Upper lobe of right lung (tissue), 1 donor: ENCODE measurements at regions not wholly inside any gene's neighbourhood (a gene's known extent, or its start where the extent isn't known, plus 50 kb on each side); places are given as distances from the start of the nearest gene placed in this dataset.
A peak's percentile ranks its signal among the peaks of the same experiment; 100 is the strongest.

Experiments
- ATAC-seq: fragments of 200-7000 bp; cut with Tn5 transposase; one replicate; pipeline ENCODE4 v1.9.1; 2020; ENCODE audit warnings: mild to moderate bottlenecking, moderate library complexity
- DNase-seq: peaks from one replicate; pipeline ENCODE4 v3.0.0-alpha.2; 2020
- H3K27ac ChIP-seq: fragments of 200-600 bp; one replicate; pipeline ENCODE4 v1.8.0; 2022
- H3K27me3 ChIP-seq: fragments of 200-600 bp; one replicate; pipeline ENCODE4 v1.8.0; 2022; ENCODE audit warnings: mild to moderate bottlenecking
- H3K36me3 ChIP-seq: fragments of 200-600 bp; one replicate; pipeline ENCODE4 v1.8.0; 2022
- H3K4me1 ChIP-seq: fragments of 200-600 bp; one replicate; pipeline ENCODE4 v1.8.0; 2022
- H3K4me3 ChIP-seq: fragments of 200-600 bp; one replicate; pipeline ENCODE4 v1.8.0; 2022; ENCODE audit warnings: mild to moderate bottlenecking
- H3K9me3 ChIP-seq: fragments of 200-600 bp; one replicate; pipeline ENCODE4 v1.8.0; 2022
- intact Hi-C: fragments of 100-400 bp; cut with DNase I; formaldehyde crosslinking; loops from one replicate; pipeline ENCODE4 v1.11.0; 2022
- TF ChIP-seq, protein P1 (sequence below): fragments of 200-600 bp; IDR thresholded peaks from one replicate; pipeline ENCODE4 v1.8.0; 2022; ENCODE audit warnings: antibody characterized with exemption
- donor health status: DM: no; HTN: yes; CAD: no; lungs with severe emphysema.

DNA sequence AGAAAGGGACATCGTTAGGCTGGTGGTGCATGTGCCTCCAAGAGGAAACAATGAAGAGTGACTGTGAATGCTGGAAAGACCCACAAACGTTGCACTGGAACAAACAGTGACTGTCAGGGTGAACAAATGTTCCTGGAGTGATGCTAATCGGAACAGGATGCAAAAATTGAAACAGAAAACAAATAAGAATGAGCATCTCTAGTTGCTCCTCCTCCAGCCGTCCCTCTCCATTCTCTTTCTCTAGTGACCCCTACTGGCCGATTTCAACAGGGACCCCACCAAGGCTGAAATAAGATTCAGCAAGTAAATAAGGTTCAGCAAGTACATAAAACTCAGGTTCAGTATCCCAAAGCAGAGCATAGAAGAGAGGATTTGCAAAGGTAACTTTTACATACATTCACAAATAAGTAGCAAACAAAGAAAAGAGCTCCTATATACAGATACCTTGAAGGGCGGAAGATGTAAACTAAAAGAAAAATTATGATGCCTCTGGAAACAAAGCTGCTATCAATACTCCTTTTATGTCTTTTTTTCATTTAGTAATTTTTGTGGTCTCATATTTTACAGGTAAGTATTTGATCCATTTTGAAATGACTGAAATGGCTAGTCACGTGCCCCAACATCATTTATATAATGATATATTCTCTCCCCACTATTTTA, 836.1 kb upstream of the ADAMTS5 start:
- no peaks in the 10 kb centered on the region for H3K9me3 ChIP-seq
- H3K27me3 ChIP-seq = no peaks in the 10 kb centered on the region
- intact Hi-C loops = no loop called here
- ATAC-seq (peak; percentile 78), DNase-seq (no peak)
- no peaks in the 10 kb centered on the region for H3K36me3 ChIP-seq
- no peak overlapping the region for H3K27ac ChIP-seq
- TF ChIP-seq, protein P1, sequence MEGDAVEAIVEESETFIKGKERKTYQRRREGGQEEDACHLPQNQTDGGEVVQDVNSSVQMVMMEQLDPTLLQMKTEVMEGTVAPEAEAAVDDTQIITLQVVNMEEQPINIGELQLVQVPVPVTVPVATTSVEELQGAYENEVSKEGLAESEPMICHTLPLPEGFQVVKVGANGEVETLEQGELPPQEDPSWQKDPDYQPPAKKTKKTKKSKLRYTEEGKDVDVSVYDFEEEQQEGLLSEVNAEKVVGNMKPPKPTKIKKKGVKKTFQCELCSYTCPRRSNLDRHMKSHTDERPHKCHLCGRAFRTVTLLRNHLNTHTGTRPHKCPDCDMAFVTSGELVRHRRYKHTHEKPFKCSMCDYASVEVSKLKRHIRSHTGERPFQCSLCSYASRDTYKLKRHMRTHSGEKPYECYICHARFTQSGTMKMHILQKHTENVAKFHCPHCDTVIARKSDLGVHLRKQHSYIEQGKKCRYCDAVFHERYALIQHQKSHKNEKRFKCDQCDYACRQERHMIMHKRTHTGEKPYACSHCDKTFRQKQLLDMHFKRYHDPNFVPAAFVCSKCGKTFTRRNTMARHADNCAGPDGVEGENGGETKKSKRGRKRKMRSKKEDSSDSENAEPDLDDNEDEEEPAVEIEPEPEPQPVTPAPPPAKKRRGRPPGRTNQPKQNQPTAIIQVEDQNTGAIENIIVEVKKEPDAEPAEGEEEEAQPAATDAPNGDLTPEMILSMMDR = peak; percentile 67
- H3K4me1 ChIP-seq = no peaks in the 10 kb centered on the region
- H3K4me3 ChIP-seq = no peak overlapping the region

DNA sequence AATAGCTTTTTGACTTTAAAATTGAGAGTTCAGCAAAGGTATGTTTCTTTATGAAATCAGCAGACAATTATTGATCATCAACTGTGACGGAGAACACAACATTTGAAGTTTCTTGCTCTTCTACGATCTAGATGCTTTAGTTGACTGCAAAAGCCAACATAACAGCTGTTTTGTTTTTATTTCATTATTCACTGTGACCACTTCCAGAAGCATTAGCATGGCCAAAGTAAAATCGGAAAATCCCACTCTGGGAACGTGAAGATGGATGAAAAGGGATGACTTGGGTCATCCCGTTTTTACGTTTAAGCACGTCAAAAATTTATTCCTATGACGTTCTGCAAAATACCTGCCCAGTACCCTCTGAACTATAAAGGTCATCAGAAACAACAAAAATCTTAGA, 833.0 kb upstream of the ADAMTS5 start:
- TF ChIP-seq, protein P1 = no peak
- H3K4me1 ChIP-seq = no peaks in the 10 kb centered on the region
- no peak overlapping the region for H3K27ac ChIP-seq
- DNase-seq (no peak), ATAC-seq (no peak)
- H3K36me3 ChIP-seq = no peaks in the 10 kb centered on the region
- H3K4me3 ChIP-seq = no peak overlapping the region
- H3K27me3 ChIP-seq = no peaks in the 10 kb centered on the region
- H3K9me3 ChIP-seq = no peaks in the 10 kb centered on the region
- intact Hi-C loops = no loop called here

DNA sequence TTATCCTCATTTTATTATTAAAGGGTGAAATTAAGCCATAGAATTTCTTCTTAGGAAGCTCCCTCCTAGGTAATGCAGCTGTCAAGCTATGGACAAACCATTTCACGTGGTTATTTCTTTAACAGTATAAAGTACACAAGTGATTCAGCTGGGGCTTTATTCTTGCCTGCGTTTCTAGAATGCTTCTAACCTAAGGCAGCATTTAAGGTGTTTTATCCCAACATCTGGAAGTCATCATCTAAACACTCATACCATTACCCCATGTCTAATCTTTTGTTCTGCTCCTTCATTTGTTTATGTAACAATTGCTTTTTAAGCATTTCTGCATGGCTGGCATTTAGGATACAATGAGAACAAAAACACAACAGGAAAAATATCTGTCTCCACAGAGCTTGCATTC, 829.2 kb upstream of the ADAMTS5 start:
- no peaks in the 10 kb centered on the region for H3K9me3 ChIP-seq
- no peak for ATAC-seq
- intact Hi-C loops = no loop called here
- no peak overlapping the region for H3K27ac ChIP-seq
- no peak for DNase-seq
- TF ChIP-seq, protein P1 = no peak
- peaks cover 4% of the 10 kb centered on the region for H3K4me1 ChIP-seq
- no peak overlapping the region for H3K4me3 ChIP-seq
- H3K27me3 ChIP-seq = no peaks in the 10 kb centered on the region
- H3K36me3 ChIP-seq = no peaks in the 10 kb centered on the region

DNA sequence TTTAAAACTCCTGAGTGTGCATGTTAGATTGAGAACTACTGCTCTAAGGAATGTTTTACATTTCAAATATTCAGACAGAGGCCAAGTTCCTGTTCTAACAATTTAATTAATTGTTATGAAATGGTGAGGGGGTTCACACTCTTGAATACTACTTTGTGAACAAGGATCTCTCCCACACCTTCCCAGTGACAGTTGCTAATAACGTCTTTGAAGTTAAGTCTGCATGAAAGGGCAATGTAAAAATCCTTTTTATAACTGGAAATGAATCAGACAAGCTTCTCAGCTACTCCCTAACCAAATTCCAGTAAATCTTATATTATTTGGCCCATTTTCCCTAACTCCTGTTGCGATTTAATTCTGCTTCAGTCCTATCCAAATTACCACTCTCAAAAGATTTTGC, 828.5 kb upstream of the ADAMTS5 start:
- H3K36me3 ChIP-seq = no peaks in the 10 kb centered on the region
- no peaks in the 10 kb centered on the region for H3K27me3 ChIP-seq
- no peak for DNase-seq
- intact Hi-C loops = no loop called here
- peaks cover 4% of the 10 kb centered on the region for H3K4me1 ChIP-seq
- ATAC-seq = no peak
- no peaks in the 10 kb centered on the region for H3K9me3 ChIP-seq
- H3K4me3 ChIP-seq = no peak overlapping the region
- TF ChIP-seq, protein P1 = no peak
- no peak overlapping the region for H3K27ac ChIP-seq

DNA sequence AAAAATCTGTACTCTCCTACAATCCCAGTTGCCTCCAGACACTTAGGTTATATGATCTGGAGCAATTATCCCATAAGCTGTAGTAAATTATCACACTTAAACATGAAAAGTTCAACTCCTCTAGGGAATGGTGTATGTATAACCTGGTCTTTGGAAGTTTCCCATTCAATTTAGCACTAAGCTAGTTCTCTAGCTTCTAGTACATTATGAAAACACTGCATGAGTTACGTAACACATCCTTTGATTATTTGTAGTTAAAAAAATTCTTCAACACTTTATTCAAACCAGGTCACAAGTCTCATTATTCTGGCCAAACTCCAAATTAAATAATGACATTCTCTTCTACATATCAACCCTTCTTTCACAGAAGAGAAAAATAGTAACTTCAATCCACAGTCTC, 827.0 kb upstream of the ADAMTS5 start:
- Histone ChIP-seq H3K4me3 (no peak overlapping the region), H3K27me3 (no peaks in the 10 kb centered on the region), H3K4me1 (peaks cover 4% of the 10 kb centered on the region), H3K9me3 (no peaks in the 10 kb centered on the region), H3K27ac (no peak overlapping the region), H3K36me3 (no peaks in the 10 kb centered on the region)
- ATAC-seq = no peak
- intact Hi-C loops = no loop called here
- DNase-seq = no peak
- TF ChIP-seq, protein P1 = no peak

DNA sequence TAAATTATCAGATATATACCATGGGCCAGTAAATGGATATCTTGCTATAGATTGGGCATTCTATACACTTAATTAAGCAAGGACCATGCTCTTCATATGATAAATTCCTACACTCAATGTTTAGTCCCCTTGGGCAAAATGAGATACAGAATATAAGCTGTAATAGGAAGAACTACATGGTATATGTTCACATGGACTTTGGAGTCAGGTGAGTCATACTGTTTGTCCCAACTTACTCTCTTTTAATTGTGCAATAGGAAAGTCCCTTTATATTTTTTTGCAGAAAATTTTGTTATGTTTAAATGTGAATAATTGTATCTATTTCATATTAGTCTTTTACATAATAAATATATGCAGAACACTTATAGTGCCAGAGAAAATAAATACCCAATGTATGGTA, 820.2 kb upstream of the ADAMTS5 start:
- H3K36me3 ChIP-seq = no peaks in the 10 kb centered on the region
- no peaks in the 10 kb centered on the region for H3K4me1 ChIP-seq
- H3K9me3 ChIP-seq = no peaks in the 10 kb centered on the region
- TF ChIP-seq, protein P1 = no peak
- H3K27me3 ChIP-seq = no peaks in the 10 kb centered on the region
- ATAC-seq (no peak), DNase-seq (no peak)
- no peak overlapping the region for H3K27ac ChIP-seq
- no peak overlapping the region for H3K4me3 ChIP-seq
- intact Hi-C loops = no loop called here
